ENCODE measurements at regions not wholly inside any gene's neighbourhood (a gene's known extent, or its start where the extent isn't known, plus 50 kb on each side); places are given as distances from the start of the nearest gene placed in this dataset.

DNA sequence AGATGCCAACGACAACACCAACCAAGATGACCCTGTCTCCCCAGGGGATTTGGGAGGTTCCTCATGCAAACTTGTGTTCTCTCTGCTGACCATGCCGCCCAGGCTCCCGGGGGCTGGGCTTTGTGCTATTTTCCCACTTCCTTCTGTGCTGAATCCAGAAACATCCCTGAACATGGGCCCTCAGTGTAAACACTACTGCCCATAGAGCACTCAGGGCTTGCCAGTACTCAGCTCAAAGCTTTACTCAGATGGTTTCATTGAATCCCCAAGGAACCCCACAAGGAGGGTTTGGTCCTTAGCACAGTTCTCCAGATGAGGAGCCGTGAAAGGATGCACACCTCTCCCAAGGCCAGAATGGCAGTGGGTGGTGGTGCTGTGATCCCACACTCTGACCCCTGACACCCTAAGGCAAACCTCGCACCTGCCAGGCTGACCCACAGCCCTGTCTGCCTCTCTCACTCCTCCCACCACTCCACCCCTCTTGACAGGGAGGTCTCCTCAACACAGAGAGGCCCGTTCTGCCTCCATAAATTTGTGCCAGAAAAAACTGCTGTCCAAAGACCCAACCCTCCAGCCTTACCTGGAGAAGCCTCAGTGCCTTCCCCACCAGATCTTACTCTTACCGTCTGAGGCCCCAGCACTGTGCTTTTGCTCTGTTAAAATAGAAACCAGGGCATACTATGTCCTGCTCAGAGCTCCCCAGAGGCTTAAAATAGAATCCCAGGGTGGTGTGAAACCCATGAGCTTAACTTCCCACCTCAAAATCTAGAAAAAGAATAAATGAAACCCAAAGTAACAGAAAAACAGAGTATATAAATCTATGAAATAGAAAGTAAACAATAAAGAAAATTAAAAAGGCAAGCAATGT lies 283.0 kb upstream of the CDH4 start:
- TF ChIP-seq, protein P1, sequence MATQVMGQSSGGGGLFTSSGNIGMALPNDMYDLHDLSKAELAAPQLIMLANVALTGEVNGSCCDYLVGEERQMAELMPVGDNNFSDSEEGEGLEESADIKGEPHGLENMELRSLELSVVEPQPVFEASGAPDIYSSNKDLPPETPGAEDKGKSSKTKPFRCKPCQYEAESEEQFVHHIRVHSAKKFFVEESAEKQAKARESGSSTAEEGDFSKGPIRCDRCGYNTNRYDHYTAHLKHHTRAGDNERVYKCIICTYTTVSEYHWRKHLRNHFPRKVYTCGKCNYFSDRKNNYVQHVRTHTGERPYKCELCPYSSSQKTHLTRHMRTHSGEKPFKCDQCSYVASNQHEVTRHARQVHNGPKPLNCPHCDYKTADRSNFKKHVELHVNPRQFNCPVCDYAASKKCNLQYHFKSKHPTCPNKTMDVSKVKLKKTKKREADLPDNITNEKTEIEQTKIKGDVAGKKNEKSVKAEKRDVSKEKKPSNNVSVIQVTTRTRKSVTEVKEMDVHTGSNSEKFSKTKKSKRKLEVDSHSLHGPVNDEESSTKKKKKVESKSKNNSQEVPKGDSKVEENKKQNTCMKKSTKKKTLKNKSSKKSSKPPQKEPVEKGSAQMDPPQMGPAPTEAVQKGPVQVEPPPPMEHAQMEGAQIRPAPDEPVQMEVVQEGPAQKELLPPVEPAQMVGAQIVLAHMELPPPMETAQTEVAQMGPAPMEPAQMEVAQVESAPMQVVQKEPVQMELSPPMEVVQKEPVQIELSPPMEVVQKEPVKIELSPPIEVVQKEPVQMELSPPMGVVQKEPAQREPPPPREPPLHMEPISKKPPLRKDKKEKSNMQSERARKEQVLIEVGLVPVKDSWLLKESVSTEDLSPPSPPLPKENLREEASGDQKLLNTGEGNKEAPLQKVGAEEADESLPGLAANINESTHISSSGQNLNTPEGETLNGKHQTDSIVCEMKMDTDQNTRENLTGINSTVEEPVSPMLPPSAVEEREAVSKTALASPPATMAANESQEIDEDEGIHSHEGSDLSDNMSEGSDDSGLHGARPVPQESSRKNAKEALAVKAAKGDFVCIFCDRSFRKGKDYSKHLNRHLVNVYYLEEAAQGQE (IDR thresholded peaks at IDR 0.05; ENCODE audit: insufficient read depth in 1 of 2, low read depth in 2 of 2, low read length in 2 of 2): no peak
- TF ChIP-seq POLR2AphosphoS5 (IDR thresholded peaks at IDR 0.05; ENCODE audit: low read depth, low read length) (no peak), SIN3A (IDR thresholded peaks at IDR 0.05; ENCODE audit: borderline replicate concordance, insufficient read depth, low read length) (no peak), FOXP2 (optimal IDR thresholded peaks at IDR 0.05; ENCODE audit: borderline replicate concordance, extremely low read depth, extremely low read length, insufficient read depth) (no peak), TAF1 (IDR thresholded peaks at IDR 0.05; ENCODE audit: borderline replicate concordance, insufficient read depth, low read length) (no peak)

DNA sequence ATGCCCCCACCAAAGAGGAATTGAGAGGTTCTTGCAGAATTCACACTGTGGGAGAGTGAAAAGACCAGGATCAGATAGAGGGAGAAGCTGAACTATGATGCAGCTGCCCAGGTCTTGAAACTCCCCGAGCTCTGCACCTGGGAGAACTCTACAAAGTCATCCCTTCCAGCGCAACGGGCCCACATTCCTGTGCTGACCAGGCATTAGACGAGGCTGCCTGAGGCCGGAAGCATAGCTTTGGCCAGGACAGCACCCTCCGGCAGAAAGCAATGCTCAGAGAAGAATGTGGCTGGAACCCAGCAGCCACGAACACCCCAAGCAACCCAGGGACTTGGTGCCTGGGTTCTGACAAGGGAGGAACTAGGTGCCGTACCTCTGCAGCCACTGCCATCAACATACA lies 281.5 kb upstream of the CDH4 start:
- TF ChIP-seq, protein P1 (IDR thresholded peaks at IDR 0.05; ENCODE audit: insufficient read depth in 1 of 2, low read depth in 2 of 2, low read length in 2 of 2): no peak
- TF ChIP-seq SIN3A (IDR thresholded peaks at IDR 0.05; ENCODE audit: borderline replicate concordance, insufficient read depth, low read length) (no peak), TAF1 (IDR thresholded peaks at IDR 0.05; ENCODE audit: borderline replicate concordance, insufficient read depth, low read length) (no peak), FOXP2 (optimal IDR thresholded peaks at IDR 0.05; ENCODE audit: borderline replicate concordance, extremely low read depth, extremely low read length, insufficient read depth) (no peak), POLR2AphosphoS5 (IDR thresholded peaks at IDR 0.05; ENCODE audit: low read depth, low read length) (no peak)

DNA sequence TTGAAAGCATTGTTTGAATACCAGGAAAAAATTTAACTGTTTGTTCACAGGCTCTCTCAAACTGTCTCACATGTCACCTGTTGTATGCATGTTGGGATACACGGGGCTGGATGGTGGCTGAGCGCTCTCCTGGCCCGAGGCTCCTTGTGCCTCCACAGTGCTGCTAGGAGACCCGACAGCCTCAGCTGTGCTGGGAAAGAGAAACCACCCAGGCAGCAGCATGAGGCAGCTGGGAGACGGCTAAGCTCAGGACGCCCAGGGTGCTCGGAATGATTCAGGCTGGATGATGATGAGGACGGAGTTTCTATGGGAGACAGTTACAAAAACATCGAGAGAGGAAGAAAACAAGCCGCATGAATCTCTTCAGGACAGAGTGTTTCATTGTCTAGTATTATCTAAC lies 278.0 kb upstream of the CDH4 start:
- TF ChIP-seq POLR2AphosphoS5 (IDR thresholded peaks at IDR 0.05; ENCODE audit: low read depth, low read length) (no peak), TAF1 (IDR thresholded peaks at IDR 0.05; ENCODE audit: borderline replicate concordance, insufficient read depth, low read length) (no peak), SIN3A (IDR thresholded peaks at IDR 0.05; ENCODE audit: borderline replicate concordance, insufficient read depth, low read length) (no peak), FOXP2 (optimal IDR thresholded peaks at IDR 0.05; ENCODE audit: borderline replicate concordance, extremely low read depth, extremely low read length, insufficient read depth) (no peak)
- TF ChIP-seq, protein P1 (IDR thresholded peaks at IDR 0.05; ENCODE audit: insufficient read depth in 1 of 2, low read depth in 2 of 2, low read length in 2 of 2): no peak

DNA sequence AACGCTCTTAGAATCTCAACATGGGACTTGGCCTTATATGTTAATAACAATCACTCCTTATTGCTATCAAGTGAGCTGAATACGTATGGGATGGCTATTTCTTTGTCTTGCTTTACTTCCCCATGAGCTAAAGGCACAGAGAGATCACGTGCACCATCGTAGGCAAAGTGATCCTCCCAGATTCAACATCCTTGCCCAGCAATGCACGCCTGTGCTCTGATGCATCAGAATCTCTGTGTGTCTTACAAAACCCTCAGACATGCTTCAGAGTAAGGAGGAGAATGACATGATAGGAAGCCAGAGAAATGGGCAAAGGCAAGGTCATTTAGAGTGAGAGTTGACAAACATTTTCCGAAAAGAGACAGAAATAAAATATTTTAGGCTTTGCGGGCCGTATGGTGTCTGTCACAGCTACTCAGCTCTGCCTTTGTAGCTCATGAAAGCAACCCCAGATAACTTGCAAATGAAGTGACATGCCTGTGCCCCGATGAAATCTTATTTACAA lies 277.6 kb upstream of the CDH4 start:
- TF ChIP-seq, protein P1 (IDR thresholded peaks at IDR 0.05; ENCODE audit: insufficient read depth in 1 of 2, low read depth in 2 of 2, low read length in 2 of 2): no peak
- TF ChIP-seq SIN3A (IDR thresholded peaks at IDR 0.05; ENCODE audit: borderline replicate concordance, insufficient read depth, low read length): no peak
- no peak for TF ChIP-seq POLR2AphosphoS5 (IDR thresholded peaks at IDR 0.05; ENCODE audit: low read depth, low read length)
- TF ChIP-seq FOXP2 (optimal IDR thresholded peaks at IDR 0.05; ENCODE audit: borderline replicate concordance, extremely low read depth, extremely low read length, insufficient read depth): no peak
- no peak for TF ChIP-seq TAF1 (IDR thresholded peaks at IDR 0.05; ENCODE audit: borderline replicate concordance, insufficient read depth, low read length)

All from PFSK-1 (cell line).